GM18858 (cell line): ENCODE measurements at regions not wholly inside any gene's neighbourhood (a gene's known extent, or its start where the extent isn't known, plus 50 kb on each side); places are given as distances from the start of the nearest gene placed in this dataset.

ENCODE experiments used
- ATAC-seq: cut with Tn5 transposase; IDR thresholded peaks from one replicate; pipeline ENCODE4 v1.9.1; 2021; ENCODE audit not compliant: unreplicated experiment

- no peak for ATAC-seq
These were observed 629.7 kb upstream of the KIF2B start for GRCh38 chr17:53193044-53193443.

- no peak for ATAC-seq
These were observed 630.8 kb upstream of the KIF2B start for GRCh38 chr17:53191878-53192277.

GRCh38 chr17:53186001-53186400 is 636.7 kb upstream of the KIF2B start:
- no peak for ATAC-seq

- no peak for ATAC-seq
These were observed 646.1 kb upstream of the KIF2B start for GRCh38 chr17:53176629-53177028.

- ATAC-seq, result no peak
These were observed 654.3 kb upstream of the KIF2B start for GRCh38 chr17:53168413-53168812.

GRCh38 chr17:53166731-53167130 is 656.0 kb upstream of the KIF2B start:
- ATAC-seq, result no peak

DNA sequence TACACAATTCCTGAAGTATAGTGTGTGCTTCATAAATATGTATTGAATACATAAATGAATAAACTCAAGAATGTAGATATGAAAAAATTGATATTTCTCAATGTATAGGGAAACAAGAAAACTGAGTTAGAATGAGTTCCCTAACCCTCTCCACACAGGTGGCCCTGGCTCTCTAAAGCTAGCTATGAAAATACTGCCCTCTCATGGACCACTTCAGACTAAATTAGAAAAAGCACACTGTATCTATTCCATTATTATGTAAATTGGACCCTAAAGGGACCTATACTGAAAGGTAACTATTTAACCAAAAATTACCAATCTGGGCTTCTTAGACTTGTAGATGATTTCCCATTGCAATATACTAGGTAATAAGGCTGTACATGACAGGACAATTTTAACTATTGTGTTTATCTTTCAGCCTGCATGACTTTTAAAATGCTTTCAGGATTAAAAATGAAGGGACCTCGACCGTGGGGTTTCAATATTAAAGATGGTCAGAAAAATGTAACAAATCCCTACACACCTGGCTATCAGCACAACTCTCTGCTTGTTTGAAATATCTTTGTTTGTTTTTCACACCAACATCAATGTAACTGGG is 672.5 kb upstream of the KIF2B start:
- no peak for ATAC-seq

DNA sequence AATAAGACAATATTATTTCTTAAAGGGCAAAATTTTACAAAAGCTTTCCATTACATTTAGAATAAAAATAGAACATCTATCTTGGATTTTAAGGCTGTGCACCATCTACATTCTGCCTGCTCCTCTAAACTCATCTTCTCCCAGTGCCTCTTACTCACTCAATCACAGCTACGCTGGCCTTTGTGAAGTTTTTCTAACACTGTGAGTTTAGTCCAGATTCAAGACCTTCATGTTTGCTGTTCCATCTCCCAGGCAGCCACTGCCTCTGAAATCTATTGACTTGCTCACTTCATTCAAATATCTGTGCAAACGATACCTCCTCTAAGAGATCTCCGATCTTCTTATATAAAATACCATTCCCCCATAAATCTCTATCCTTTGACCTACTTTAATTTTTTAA is 673.4 kb upstream of the KIF2B start:
- no peak for ATAC-seq

DNA sequence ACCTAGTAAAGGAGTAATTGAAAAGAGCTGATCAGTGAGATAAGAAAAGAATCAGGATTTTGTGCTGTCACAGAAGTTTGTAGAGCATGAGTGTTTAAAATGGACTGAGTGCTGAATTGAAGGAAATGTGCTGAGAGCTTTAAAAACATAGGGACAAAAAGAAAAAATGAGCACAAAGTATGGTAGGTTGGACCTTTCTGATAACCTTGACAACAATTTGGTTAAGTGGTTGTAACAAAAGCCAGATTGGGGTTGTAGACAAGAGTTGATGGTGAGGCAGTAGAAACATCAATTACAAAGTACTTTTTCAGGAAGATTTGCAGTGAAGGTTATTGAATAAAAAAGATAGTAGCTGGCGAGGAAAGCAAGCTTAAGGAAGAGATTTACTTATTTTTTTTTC is 674.7 kb upstream of the KIF2B start:
- no peak for ATAC-seq

- no peak for ATAC-seq
These were observed 679.8 kb upstream of the KIF2B start for GRCh38 chr17:53142890-53143289.

DNA sequence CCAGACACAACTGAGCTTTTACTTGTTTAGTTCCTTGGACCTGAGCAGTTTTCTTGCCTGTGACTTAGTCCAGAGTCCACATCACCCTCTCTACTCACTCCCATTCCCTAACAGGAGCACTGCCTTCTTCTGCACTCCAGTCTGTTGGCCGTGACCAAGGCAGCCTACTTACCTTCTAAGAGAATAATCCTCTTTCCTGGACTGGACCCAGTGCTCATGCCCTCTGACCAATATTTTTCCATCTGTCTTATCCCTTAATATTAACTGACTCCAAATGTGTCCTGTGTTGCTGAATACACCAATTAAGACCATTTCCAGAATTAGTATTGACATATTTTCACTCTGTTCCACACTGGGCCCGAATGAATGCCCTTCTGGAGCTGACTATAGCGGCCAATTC is 681.0 kb upstream of the KIF2B start:
- ATAC-seq, result no peak

DNA sequence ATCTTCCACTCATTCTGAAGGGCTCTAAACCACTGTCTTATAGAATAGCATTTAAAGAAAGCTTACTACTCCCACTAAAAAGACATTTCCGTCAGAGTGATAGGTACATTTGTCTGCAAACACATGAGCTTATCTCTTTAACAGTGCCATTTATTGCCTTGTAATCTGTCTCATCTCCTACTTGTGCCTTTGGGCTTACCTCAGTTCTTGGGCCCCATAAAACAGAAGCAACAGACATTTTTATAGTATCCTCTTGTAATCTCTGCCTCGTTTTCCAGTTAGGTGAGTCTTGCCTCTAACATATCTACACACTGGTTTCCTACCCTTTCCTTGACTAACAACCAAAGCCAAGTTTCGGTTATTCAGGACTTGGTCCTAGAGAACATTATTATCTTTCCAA is 681.4 kb upstream of the KIF2B start:
- no peak for ATAC-seq

GRCh38 chr17:53137869-53138268 is 684.9 kb upstream of the KIF2B start:
- ATAC-seq, result no peak

GRCh38 chr17:53135969-53136368 is 686.8 kb upstream of the KIF2B start:
- no peak for ATAC-seq

- no peak for ATAC-seq
These were observed 688.2 kb upstream of the KIF2B start for GRCh38 chr17:53134548-53134947.

- ATAC-seq, result no peak
These were observed 688.9 kb upstream of the KIF2B start for GRCh38 chr17:53133876-53134275.

- ATAC-seq, result no peak
These were observed 692.9 kb upstream of the KIF2B start for GRCh38 chr17:53129863-53130262.

GRCh38 chr17:53127331-53127730 is 695.4 kb upstream of the KIF2B start:
- no peak for ATAC-seq

DNA sequence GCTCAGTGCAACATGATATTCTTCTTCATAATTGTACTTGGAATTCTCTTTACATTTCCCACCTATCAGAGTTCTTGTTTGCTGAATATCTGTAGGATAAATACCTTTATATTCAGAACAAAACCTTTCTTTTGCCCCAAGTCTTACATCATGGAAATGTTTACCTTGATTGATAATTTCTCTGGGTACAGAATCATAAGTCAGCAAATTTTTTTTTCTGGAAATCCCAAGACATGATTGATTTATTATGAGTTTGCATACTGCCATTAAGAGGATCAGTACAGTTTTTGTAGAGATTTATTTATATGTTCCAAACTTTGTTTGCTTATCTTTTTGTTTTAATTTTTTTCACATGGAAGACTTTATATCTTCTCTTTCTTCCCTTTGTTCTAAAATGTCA is 699.8 kb upstream of the KIF2B start:
- ATAC-seq, result no peak

DNA sequence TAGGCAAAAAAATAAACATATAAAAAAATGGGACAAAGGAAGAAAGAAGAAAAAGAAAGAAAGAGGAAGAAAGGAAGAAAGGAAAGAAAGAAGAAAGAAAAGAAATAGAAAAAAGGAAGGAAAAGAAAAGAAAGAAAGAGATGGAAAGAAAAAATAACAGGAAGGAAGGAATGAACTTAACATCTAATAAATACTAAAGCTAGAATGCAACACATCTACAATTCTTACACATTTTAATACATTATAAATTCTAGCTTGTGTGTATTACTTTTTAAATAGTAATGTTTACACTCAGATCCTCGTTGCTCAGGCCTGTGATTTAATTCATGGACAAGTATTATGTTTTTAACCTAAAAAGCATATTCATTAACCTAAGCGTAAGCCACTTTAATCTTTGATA is 703.0 kb upstream of the KIF2B start:
- no peak for ATAC-seq

GRCh38 chr17:53118948-53119347 is 703.8 kb upstream of the KIF2B start:
- ATAC-seq, result no peak

DNA sequence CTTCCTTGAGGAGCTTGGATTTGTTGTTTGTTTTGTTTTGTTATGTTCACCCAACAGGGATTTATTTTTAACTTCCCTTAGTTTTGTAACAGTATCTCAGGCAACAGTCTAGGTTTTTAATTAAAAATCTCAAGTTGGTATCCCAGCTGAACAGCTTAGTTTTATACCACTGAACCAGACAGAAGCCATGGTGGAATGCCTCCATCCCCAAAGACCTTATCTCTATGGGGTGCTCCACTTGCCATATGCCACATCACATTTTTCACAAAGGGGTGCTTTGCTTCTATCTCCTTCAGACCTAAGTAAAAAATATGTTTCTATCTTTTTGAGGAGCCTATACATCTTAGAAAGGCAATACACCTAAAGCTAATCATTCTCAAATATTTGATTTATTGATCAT is 715.8 kb upstream of the KIF2B start:
- ATAC-seq, result no peak

- no peak for ATAC-seq
These were observed 721.0 kb upstream of the KIF2B start for GRCh38 chr17:53101706-53102105.

DNA sequence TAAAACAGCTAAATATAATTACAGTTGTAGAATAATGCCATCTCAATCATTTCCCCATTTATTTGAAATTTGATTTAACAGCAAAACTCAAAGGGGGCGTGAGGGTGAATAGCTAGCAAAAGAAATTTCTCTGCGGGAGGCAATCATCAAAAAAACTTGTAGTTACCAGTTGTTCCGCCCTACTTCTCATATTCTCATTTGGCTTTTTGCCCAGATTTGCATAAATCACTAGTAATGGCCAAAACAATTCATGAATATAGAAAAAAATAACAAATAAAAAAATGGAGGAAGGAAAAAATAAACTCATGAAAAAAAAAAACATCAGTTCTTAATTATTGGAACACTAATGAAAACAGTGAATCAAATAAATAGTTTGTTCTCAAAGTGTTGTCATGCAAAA is 722.6 kb upstream of the KIF2B start:
- no peak for ATAC-seq
